ENCODE measurements at regions not wholly inside any gene's neighbourhood (a gene's known extent, or its start where the extent isn't known, plus 50 kb on each side); places are given as distances from the start of the nearest gene placed in this dataset.

- no peak for ATAC-seq
- FAIRE-seq: no peak
- in situ Hi-C loops (cut with HindIII; ENCODE audit: extremely low pct_ligation_motif_present, low pct_unique_long_range_greater_than_20kb) (no loop called here), intact Hi-C loops (cut with micrococcal nuclease; ENCODE audit: unreplicated experiment) (no loop called here)
- Histone ChIP-seq H3K27ac (ENCODE audit: extremely low read length, insufficient read depth, low read length) (no peak overlapping the region), H2AFZ (ENCODE audit: low read length) (no peak overlapping the region), H3K4me3 (replicated peaks in 1 of 3; ENCODE audit: insufficient read depth in 1 of 3, low read depth in 2 of 3, low read length in 3 of 3) (no peak overlapping the region), H3K79me2 (ENCODE audit: insufficient read depth, low read length) (no peaks in the 10 kb centered on the region), H4K20me1 (ENCODE audit: insufficient read depth, low read length) (no peaks in the 10 kb centered on the region), H3K27me3 (ENCODE audit: control insufficient read depth in 1 of 2, insufficient read depth in 2 of 2, low read length in 2 of 2) (no peaks in the 10 kb centered on the region), H3K9me3 (ENCODE audit: low read length) (no peaks in the 10 kb centered on the region), H3K4me2 (ENCODE audit: low read depth, low read length) (no peak overlapping the region), H3K36me3 (replicated peaks in 1 of 2; ENCODE audit: control insufficient read depth in 1 of 2, insufficient read depth in 2 of 2, low read length in 2 of 2) (no peaks in the 10 kb centered on the region), H3K9ac (ENCODE audit: insufficient read depth, low read depth, low read length) (no peak overlapping the region), H3K4me1 (ENCODE audit: insufficient read depth, low read length) (no peaks in the 10 kb centered on the region)
- TF ChIP-seq ZNF790 (CRISPR knock-in tag; IDR thresholded peaks at IDR 0.05; ENCODE audit: borderline replicate concordance): no peak
- no peak for TF ChIP-seq HMG20A (CRISPR knock-in tag; IDR thresholded peaks at IDR 0.05; ENCODE audit: borderline replicate concordance)
- no peak for TF ChIP-seq PHF20 (CRISPR knock-in tag; IDR thresholded peaks at IDR 0.05)
- no peak for TF ChIP-seq THRA (CRISPR knock-in tag; IDR thresholded peaks at IDR 0.05; ENCODE audit: borderline replicate concordance)
- no peak for TF ChIP-seq ATF2 (CRISPR knock-in tag; IDR thresholded peaks at IDR 0.05)
- TF ChIP-seq ZNF468 (CRISPR knock-in tag; IDR thresholded peaks at IDR 0.05): no peak
- TF ChIP-seq AHR (CRISPR knock-in tag; IDR thresholded peaks at IDR 0.05): no peak
- no TSS peak for BruUV-seq (replicated peaks)
- ChIA-PET POLR2A (no interaction called here), CTCF (ENCODE audit: low intra/inter-chr PET ratio, low total read pairs) (no interaction called here)
- DNase-seq (ENCODE audit: low spot score): no peak
These were observed 511.6 kb downstream of the DMAC1 start for GRCh38 chr9:7287986-7288385.

- Histone ChIP-seq H3K79me2 (ENCODE audit: insufficient read depth, low read length) (no peaks in the 10 kb centered on the region), H3K4me2 (ENCODE audit: low read depth, low read length) (no peak overlapping the region), H3K4me3 (replicated peaks in 1 of 3; ENCODE audit: insufficient read depth in 1 of 3, low read depth in 2 of 3, low read length in 3 of 3) (no peak overlapping the region), H3K27ac (ENCODE audit: extremely low read length, insufficient read depth, low read length) (no peak overlapping the region), H3K9me3 (ENCODE audit: low read length) (no peaks in the 10 kb centered on the region), H3K9ac (ENCODE audit: insufficient read depth, low read depth, low read length) (no peak overlapping the region), H2AFZ (ENCODE audit: low read length) (no peak overlapping the region), H3K36me3 (replicated peaks in 1 of 2; ENCODE audit: control insufficient read depth in 1 of 2, insufficient read depth in 2 of 2, low read length in 2 of 2) (no peaks in the 10 kb centered on the region), H3K27me3 (ENCODE audit: control insufficient read depth in 1 of 2, insufficient read depth in 2 of 2, low read length in 2 of 2) (no peaks in the 10 kb centered on the region), H3K4me1 (ENCODE audit: insufficient read depth, low read length) (no peaks in the 10 kb centered on the region), H4K20me1 (ENCODE audit: insufficient read depth, low read length) (no peaks in the 10 kb centered on the region)
- FAIRE-seq (no peak), DNase-seq (ENCODE audit: low spot score) (no peak), ATAC-seq (no peak)
- ChIA-PET POLR2A (no interaction called here), CTCF (ENCODE audit: low intra/inter-chr PET ratio, low total read pairs) (no interaction called here)
- intact Hi-C loops (cut with micrococcal nuclease; ENCODE audit: unreplicated experiment) (no loop called here), in situ Hi-C loops (cut with HindIII; ENCODE audit: extremely low pct_ligation_motif_present, low pct_unique_long_range_greater_than_20kb) (no loop called here)
- WGBS (ENCODE audit: low lambda C conversion rate): 34% methylated on average over 4 of the region's 4 CpGs
- BruUV-seq (replicated peaks): no TSS peak
- TF ChIP-seq ZNF577 (CRISPR knock-in tag; IDR thresholded peaks at IDR 0.05; ENCODE audit: borderline replicate concordance, low read depth) (no peak), KMT2A (CRISPR knock-in tag; IDR thresholded peaks at IDR 0.05) (no peak), ZNF552 (CRISPR knock-in tag; IDR thresholded peaks at IDR 0.05; ENCODE audit: borderline replicate concordance) (no peak), GATAD1 (CRISPR knock-in tag; IDR thresholded peaks at IDR 0.05) (no peak)
These were observed 512.5 kb downstream of the DMAC1 start for GRCh38 chr9:7287065-7287464.

All from HepG2 (cell line).